GM19397 (cell line): ENCODE measurements at regions not wholly inside any gene's neighbourhood (a gene's known extent, or its start where the extent isn't known, plus 50 kb on each side); places are given as distances from the start of the nearest gene placed in this dataset.
"Not testable (repeated sequence)": the region's sequence is repeated elsewhere in the genome, so short reads cannot be mapped to it uniquely, and the experiment has no call there.

Experiments used
- ATAC-seq: cut with Tn5 transposase; IDR thresholded peaks from one replicate; pipeline ENCODE4 v1.9.1; 2021; ENCODE audit warnings: mild to moderate bottlenecking, moderate library complexity; ENCODE audit not compliant: unreplicated experiment

- no peak for ATAC-seq
These were observed 648.4 kb upstream of the HTR2C start for GRCh38 chrX:113935518-113935917.

- no peak for ATAC-seq
These were observed 650.0 kb upstream of the HTR2C start for GRCh38 chrX:113933931-113934330.

GRCh38 chrX:113929004-113929403 lies 654.9 kb upstream of the HTR2C start:
- ATAC-seq: no peak

GRCh38 chrX:113920661-113921060 lies 663.2 kb upstream of the HTR2C start:
- no peak for ATAC-seq

- no peak for ATAC-seq
These were observed 664.5 kb upstream of the HTR2C start for GRCh38 chrX:113919387-113919786.

- no peak for ATAC-seq
These were observed 677.7 kb upstream of the HTR2C start for GRCh38 chrX:113906168-113906567.

GRCh38 chrX:113892891-113893290 lies 691.0 kb upstream of the HTR2C start:
- no peak for ATAC-seq

GRCh38 chrX:113892401-113892800 lies 691.5 kb upstream of the HTR2C start:
- ATAC-seq: no peak

- no peak for ATAC-seq
These were observed 710.8 kb upstream of the HTR2C start for GRCh38 chrX:113873056-113873455.

GRCh38 chrX:113868711-113869110 lies 715.2 kb upstream of the HTR2C start:
- no peak for ATAC-seq

GRCh38 chrX:113868177-113868576 lies 715.7 kb upstream of the HTR2C start:
- no peak for ATAC-seq

- ATAC-seq: no peak
These were observed 734.5 kb upstream of the HTR2C start for GRCh38 chrX:113849408-113849807.

- ATAC-seq: no peak
These were observed 750.5 kb upstream of the HTR2C start for GRCh38 chrX:113833096-113834055.

GRCh38 chrX:113828470-113828869 lies 755.4 kb upstream of the HTR2C start:
- ATAC-seq: no peak

- ATAC-seq: no peak
These were observed 765.5 kb upstream of the HTR2C start for GRCh38 chrX:113818346-113818745.

- no peak for ATAC-seq
These were observed 779.1 kb upstream of the HTR2C start for GRCh38 chrX:113804819-113805218.

GRCh38 chrX:113804291-113804690 lies 779.6 kb upstream of the HTR2C start:
- no peak for ATAC-seq

GRCh38 chrX:113802837-113803236 lies 781.0 kb upstream of the HTR2C start:
- no peak for ATAC-seq

GRCh38 chrX:113800955-113801354 lies 782.9 kb upstream of the HTR2C start:
- ATAC-seq: no peak

GRCh38 chrX:113793563-113793962 lies 790.3 kb upstream of the HTR2C start:
- no peak for ATAC-seq

- ATAC-seq: no peak
These were observed 792.9 kb upstream of the HTR2C start for GRCh38 chrX:113790987-113791386.

GRCh38 chrX:113784754-113785153 lies 799.1 kb upstream of the HTR2C start:
- not testable (repeated sequence) for ATAC-seq

GRCh38 chrX:113770806-113771205 lies 813.1 kb upstream of the HTR2C start:
- ATAC-seq: no peak
